SK-N-SH treated with all-trans-retinoic acid at 6 μM for 48 hours (cell line): ENCODE measurements at regions not wholly inside any gene's neighbourhood (a gene's known extent, or its start where the extent isn't known, plus 50 kb on each side); places are given as distances from the start of the nearest gene placed in this dataset.

Experiments
- ATAC-seq: fragments of 200-7000 bp; cut with Tn5 transposase; 3 replicates; pipeline ENCODE4 v1.9.1; 2020; ENCODE audit warnings: mild to moderate bottlenecking, moderate library complexity
- ARNTL ChIP-seq: fragments of 450-650 bp; formaldehyde crosslinking; IDR thresholded peaks from 2 replicates; pipeline ENCODE4 v1.5.0; 2020; ENCODE audit warnings: low read depth, mild to moderate bottlenecking, moderate library complexity, borderline replicate concordance
- BACH2 ChIP-seq: fragments of 250-450 bp; sonication (Bioruptor Pico); IDR thresholded peaks from 2 replicates; pipeline ENCODE4 v1.9.0; 2021; ENCODE audit warnings: mild to moderate bottlenecking, borderline replicate concordance
- CREB5 ChIP-seq: fragments of 250-450 bp; sonication (Bioruptor Pico); IDR thresholded peaks from 2 replicates; pipeline ENCODE4 v1.5.1; 2020; ENCODE audit warnings: low read depth, mild to moderate bottlenecking, moderate library complexity
- CSDC2 ChIP-seq: fragments of 250-450 bp; sonication (Bioruptor Pico); IDR thresholded peaks from 2 replicates; pipeline ENCODE4 v1.5.0; 2020; ENCODE audit warnings: mild to moderate bottlenecking, moderate library complexity
- ESRRG ChIP-seq: fragments of 250-450 bp; sonication (Bioruptor Pico); IDR thresholded peaks from 2 replicates; pipeline ENCODE4 v1.6.1; 2021; ENCODE audit warnings: mild to moderate bottlenecking
- GLIS3 ChIP-seq: fragments of 250-450 bp; sonication (Bioruptor Pico); IDR thresholded peaks from 2 replicates; pipeline ENCODE4 v1.5.0; 2020; ENCODE audit warnings: mild to moderate bottlenecking, moderate library complexity
- ISL1 ChIP-seq: fragments of 250-450 bp; sonication (Bioruptor Pico); IDR thresholded peaks from 2 replicates; pipeline ENCODE4 v2.1.2; 2022; ENCODE audit warnings: mild to moderate bottlenecking, moderate library complexity
- OSR1 ChIP-seq: fragments of 250-450 bp; sonication (Bioruptor Pico); IDR thresholded peaks from 2 replicates; pipeline ENCODE4 v1.8.0; 2022; ENCODE audit warnings: moderate library complexity, mild to moderate bottlenecking, inconsistent platforms
- PATZ1 ChIP-seq: fragments of 250-450 bp; sonication (Bioruptor Pico); IDR thresholded peaks from 2 replicates; pipeline ENCODE4 v1.8.0; 2020; ENCODE audit warnings: mild to moderate bottlenecking, moderate library complexity, borderline replicate concordance
- POU6F1 ChIP-seq: fragments of 250-450 bp; sonication (Bioruptor Pico); IDR thresholded peaks from 2 replicates; pipeline ENCODE4 v1.8.0; 2021; ENCODE audit warnings: low read depth, mild to moderate bottlenecking, moderate library complexity, borderline replicate concordance
- PPARA ChIP-seq: fragments of 250-450 bp; sonication (Bioruptor Pico); IDR thresholded peaks from 2 replicates; pipeline ENCODE4 v1.5.0; 2020; ENCODE audit warnings: mild to moderate bottlenecking, borderline replicate concordance
- RARB ChIP-seq: fragments of 250-450 bp; sonication (Bioruptor Pico); IDR thresholded peaks from 2 replicates; pipeline ENCODE4 v1.8.0; 2021; ENCODE audit warnings: mild to moderate bottlenecking, moderate library complexity
- SNAI2 ChIP-seq: fragments of 250-450 bp; sonication (Bioruptor Pico); IDR thresholded peaks from 2 replicates; pipeline ENCODE4 v1.5.0; 2020; ENCODE audit warnings: mild to moderate bottlenecking, moderate library complexity
- TCF4 ChIP-seq: fragments of 250-450 bp; sonication (Bioruptor Pico); IDR thresholded peaks from 2 replicates; pipeline ENCODE4 v1.8.0; 2021; ENCODE audit warnings: mild to moderate bottlenecking, moderate library complexity, borderline replicate concordance
- TOX ChIP-seq: fragments of 250-450 bp; sonication (Bioruptor Pico); IDR thresholded peaks from 2 replicates; pipeline ENCODE4 v1.8.0; 2021; ENCODE audit warnings: mild to moderate bottlenecking, moderate library complexity, borderline replicate concordance
- ZC3H10 ChIP-seq: fragments of 250-450 bp; sonication (Bioruptor Pico); IDR thresholded peaks from 2 replicates; pipeline ENCODE4 v1.5.1; 2021; ENCODE audit warnings: mild to moderate bottlenecking, moderate library complexity
- ZFP3 ChIP-seq: fragments of 250-450 bp; sonication (Bioruptor Pico); IDR thresholded peaks from 2 replicates; pipeline ENCODE4 v1.5.0; 2020; ENCODE audit warnings: mild to moderate bottlenecking, moderate library complexity
- ZFP30 ChIP-seq: fragments of 450-650 bp; formaldehyde crosslinking; IDR thresholded peaks from 2 replicates; pipeline ENCODE4 v1.5.0; 2022; ENCODE audit warnings: mild to moderate bottlenecking, moderate library complexity
- ZNF70 ChIP-seq: fragments of 450-650 bp; formaldehyde crosslinking; IDR thresholded peaks from 2 replicates; pipeline ENCODE4 v1.5.0; 2020; ENCODE audit warnings: mild to moderate bottlenecking, moderate library complexity
- ZNF8 ChIP-seq: fragments of 450-650 bp; formaldehyde crosslinking; IDR thresholded peaks from 2 replicates; pipeline ENCODE4 v1.5.0; 2020; ENCODE audit warnings: mild to moderate bottlenecking, moderate library complexity
- TF ChIP-seq, protein P1 (sequence below): fragments of 250-450 bp; sonication (Bioruptor Pico); IDR thresholded peaks from 2 replicates; pipeline ENCODE4 v1.5.0; 2020; ENCODE audit warnings: mild to moderate bottlenecking, moderate library complexity
- TF ChIP-seq, protein P2 (sequence below): fragments of 250-450 bp; sonication (Bioruptor Pico); IDR thresholded peaks from 2 replicates; pipeline ENCODE4 v1.5.1; 2021; ENCODE audit warnings: mild to moderate bottlenecking, moderate library complexity

GRCh38 chr2:66346231-66346664 is 88.7 kb upstream of the MEIS1 start:
- TF ChIP-seq, protein P1, sequence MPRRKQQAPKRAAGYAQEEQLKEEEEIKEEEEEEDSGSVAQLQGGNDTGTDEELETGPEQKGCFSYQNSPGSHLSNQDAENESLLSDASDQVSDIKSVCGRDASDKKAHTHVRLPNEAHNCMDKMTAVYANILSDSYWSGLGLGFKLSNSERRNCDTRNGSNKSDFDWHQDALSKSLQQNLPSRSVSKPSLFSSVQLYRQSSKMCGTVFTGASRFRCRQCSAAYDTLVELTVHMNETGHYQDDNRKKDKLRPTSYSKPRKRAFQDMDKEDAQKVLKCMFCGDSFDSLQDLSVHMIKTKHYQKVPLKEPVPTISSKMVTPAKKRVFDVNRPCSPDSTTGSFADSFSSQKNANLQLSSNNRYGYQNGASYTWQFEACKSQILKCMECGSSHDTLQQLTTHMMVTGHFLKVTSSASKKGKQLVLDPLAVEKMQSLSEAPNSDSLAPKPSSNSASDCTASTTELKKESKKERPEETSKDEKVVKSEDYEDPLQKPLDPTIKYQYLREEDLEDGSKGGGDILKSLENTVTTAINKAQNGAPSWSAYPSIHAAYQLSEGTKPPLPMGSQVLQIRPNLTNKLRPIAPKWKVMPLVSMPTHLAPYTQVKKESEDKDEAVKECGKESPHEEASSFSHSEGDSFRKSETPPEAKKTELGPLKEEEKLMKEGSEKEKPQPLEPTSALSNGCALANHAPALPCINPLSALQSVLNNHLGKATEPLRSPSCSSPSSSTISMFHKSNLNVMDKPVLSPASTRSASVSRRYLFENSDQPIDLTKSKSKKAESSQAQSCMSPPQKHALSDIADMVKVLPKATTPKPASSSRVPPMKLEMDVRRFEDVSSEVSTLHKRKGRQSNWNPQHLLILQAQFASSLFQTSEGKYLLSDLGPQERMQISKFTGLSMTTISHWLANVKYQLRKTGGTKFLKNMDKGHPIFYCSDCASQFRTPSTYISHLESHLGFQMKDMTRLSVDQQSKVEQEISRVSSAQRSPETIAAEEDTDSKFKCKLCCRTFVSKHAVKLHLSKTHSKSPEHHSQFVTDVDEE, result no peak
- TF ChIP-seq GLIS3 (CRISPR knock-in tag), result no peak
- TF ChIP-seq ARNTL (CRISPR knock-in tag), result no peak
- no peak for TF ChIP-seq CREB5 (CRISPR knock-in tag)
- TF ChIP-seq ZFP3 (CRISPR knock-in tag), result no peak
- TF ChIP-seq PPARA (CRISPR knock-in tag), result no peak
- TF ChIP-seq ZNF70, result no peak
- TF ChIP-seq ISL1 (CRISPR knock-in tag), result no peak
- ATAC-seq, result no peak

DNA sequence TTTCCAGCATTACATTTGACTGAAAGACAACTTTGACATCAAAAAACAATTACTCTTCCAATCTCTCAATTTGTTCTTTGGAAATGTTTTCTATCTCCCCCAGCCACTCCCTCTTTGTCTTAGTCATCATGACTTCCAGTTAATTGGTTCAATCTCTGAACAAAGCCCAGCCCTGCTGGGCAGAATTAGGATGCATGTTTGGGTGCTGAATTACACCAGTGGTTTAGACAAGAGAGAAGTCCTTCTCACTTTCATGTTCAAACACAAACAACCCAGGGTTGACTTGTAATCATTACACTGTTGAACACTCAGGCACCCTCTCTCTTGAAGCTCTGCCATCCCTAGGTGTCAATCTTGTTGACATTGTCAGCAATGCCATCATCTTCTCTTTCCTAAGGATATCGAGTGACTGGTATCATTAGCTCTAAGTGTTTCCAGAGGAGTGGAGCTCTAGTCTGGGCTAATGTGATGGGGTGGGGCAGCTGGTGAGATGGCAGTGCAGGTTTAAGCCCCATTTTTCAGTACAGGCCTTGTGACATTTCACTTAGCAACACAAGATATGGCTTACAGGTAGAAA is 90.8 kb upstream of the MEIS1 start:
- TF ChIP-seq ZNF70, result no peak
- no peak for TF ChIP-seq RARB
- TF ChIP-seq TCF4, result no peak
- TF ChIP-seq TOX (CRISPR knock-in tag), result no peak
- no peak for TF ChIP-seq ISL1 (CRISPR knock-in tag)
- TF ChIP-seq, protein P2, sequence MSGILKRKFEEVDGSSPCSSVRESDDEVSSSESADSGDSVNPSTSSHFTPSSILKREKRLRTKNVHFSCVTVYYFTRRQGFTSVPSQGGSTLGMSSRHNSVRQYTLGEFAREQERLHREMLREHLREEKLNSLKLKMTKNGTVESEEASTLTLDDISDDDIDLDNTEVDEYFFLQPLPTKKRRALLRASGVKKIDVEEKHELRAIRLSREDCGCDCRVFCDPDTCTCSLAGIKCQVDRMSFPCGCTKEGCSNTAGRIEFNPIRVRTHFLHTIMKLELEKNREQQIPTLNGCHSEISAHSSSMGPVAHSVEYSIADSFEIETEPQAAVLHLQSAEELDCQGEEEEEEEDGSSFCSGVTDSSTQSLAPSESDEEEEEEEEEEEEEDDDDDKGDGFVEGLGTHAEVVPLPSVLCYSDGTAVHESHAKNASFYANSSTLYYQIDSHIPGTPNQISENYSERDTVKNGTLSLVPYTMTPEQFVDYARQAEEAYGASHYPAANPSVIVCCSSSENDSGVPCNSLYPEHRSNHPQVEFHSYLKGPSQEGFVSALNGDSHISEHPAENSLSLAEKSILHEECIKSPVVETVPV (CRISPR knock-in tag), result no peak
- no peak for TF ChIP-seq BACH2 (CRISPR knock-in tag)
- no peak for TF ChIP-seq ESRRG (CRISPR knock-in tag)
- no peak for TF ChIP-seq CREB5 (CRISPR knock-in tag)
- TF ChIP-seq, all 23 proteins: peak for 0
- no peak for ATAC-seq

- TF ChIP-seq ZFP3 (CRISPR knock-in tag) (no peak), TCF4 (no peak), ESRRG (CRISPR knock-in tag) (no peak), ZC3H10 (no peak), CSDC2 (no peak), POU6F1 (CRISPR knock-in tag) (no peak), PATZ1 (CRISPR knock-in tag) (no peak), CREB5 (CRISPR knock-in tag) (no peak), SNAI2 (CRISPR knock-in tag) (no peak), TOX (CRISPR knock-in tag) (no peak), ISL1 (CRISPR knock-in tag) (no peak), BACH2 (CRISPR knock-in tag) (no peak), ZFP30 (CRISPR knock-in tag) (no peak), ZNF8 (CRISPR knock-in tag) (no peak), ZNF70 (no peak), OSR1 (no peak)
- TF ChIP-seq, protein P1, result no peak
- ATAC-seq, result no peak
Observed at GRCh38 chr2:66343259-66343658, 91.7 kb upstream of the MEIS1 start.
